K562 (cell line): ENCODE measurements at regions not wholly inside any gene's neighbourhood (a gene's known extent, or its start where the extent isn't known, plus 50 kb on each side); places are given as distances from the start of the nearest gene placed in this dataset.

Experiments
- CC2D1A ChIP-seq: fragments of 450-650 bp; IDR thresholded peaks from 2 replicates; pipeline ENCODE4 v1.6.1; 2017; ENCODE audit warnings: mild to moderate bottlenecking
- CREB1 ChIP-seq, 2 experiments: sonication (generic) in 1 of 2; formaldehyde crosslinking in 1 of 2; IDR thresholded peaks; 2 replicates each; pipeline versions ENCODE4 v1.6.1 to v1.8.0; 2012 to 2022; ENCODE audit warnings: inconsistent platforms in 1 of 2, mild to moderate bottlenecking in 1 of 2, missing genetic modification reagents in 1 of 2, moderate library complexity in 1 of 2
- CTCF ChIP-seq, 3 experiments: IDR thresholded peaks in 2 of 3; conservative IDR thresholded peaks in 1 of 3; 2 replicates each; pipeline ENCODE4 v1.5.1; 2011 to 2012; ENCODE audit warnings: low read length in 3 of 3, mild to moderate bottlenecking in 3 of 3, control low read depth in 2 of 3, improper control_type of control experiment in 1 of 3, inconsistent platforms in 1 of 3, low read depth in 1 of 3, mixed read lengths in 1 of 3, moderate library complexity in 1 of 3; ENCODE audit not compliant: insufficient read depth in 2 of 3
- EP300 ChIP-seq: IDR thresholded peaks from 2 replicates; pipeline ENCODE4 v1.6.1; 2012; ENCODE audit warnings: low read length, improper control_type of control experiment
- EZH2 ChIP-seq: IDR thresholded peaks from 2 replicates; pipeline ENCODE4 v1.6.1; 2012; ENCODE audit warnings: low read depth, mild to moderate bottlenecking, inconsistent platforms, low read length, borderline replicate concordance
- JUN ChIP-seq, 2 experiments: sonication (generic) in 1 of 2; formaldehyde crosslinking in 1 of 2; IDR thresholded peaks; 2 replicates each; pipeline versions ENCODE4 v1.6.1 to v1.8.0; 2012 to 2022; ENCODE audit warnings: borderline replicate concordance in 2 of 2, mild to moderate bottlenecking in 2 of 2, improper control_type of control experiment in 1 of 2, low read depth in 1 of 2, low read length in 1 of 2, missing genetic modification reagents in 1 of 2
- PCBP2 ChIP-seq: fragments of 200-400 bp; formaldehyde crosslinking; IDR thresholded peaks from 2 replicates; pipeline ENCODE4 v1.6.1; 2018; ENCODE audit warnings: low read length, low read depth, mild to moderate bottlenecking, moderate library complexity; ENCODE audit not compliant: poor library complexity, severe bottlenecking
- PML ChIP-seq: IDR thresholded peaks from 2 replicates; pipeline ENCODE4 v1.6.1; 2012; ENCODE audit warnings: low read length, inconsistent platforms
- SP2 ChIP-seq: IDR thresholded peaks from 2 replicates; pipeline ENCODE4 v1.6.1; 2011; ENCODE audit warnings: mild to moderate bottlenecking, low read depth, low read length, moderate library complexity; ENCODE audit not compliant: poor library complexity, severe bottlenecking; ENCODE audit errors: extremely low read depth
- TCF7 ChIP-seq: sonication (generic); IDR thresholded peaks from 2 replicates; pipeline ENCODE4 v1.6.1; 2016; ENCODE audit warnings: antibody characterized with exemption, borderline replicate concordance
- USF1 ChIP-seq: sonication (generic); formaldehyde crosslinking; IDR thresholded peaks from 2 replicates; pipeline ENCODE4 v1.9.0; 2022; ENCODE audit warnings: mild to moderate bottlenecking, missing genetic modification reagents
- ZBTB7A ChIP-seq: IDR thresholded peaks from 2 replicates; pipeline ENCODE4 v1.6.1; 2011; ENCODE audit warnings: low read depth, mild to moderate bottlenecking, low read length, moderate library complexity, borderline replicate concordance; ENCODE audit not compliant: control insufficient read depth
- ZNF133 ChIP-seq: fragments of 250-450 bp; sonication (Bioruptor Pico); IDR thresholded peaks from 2 replicates; pipeline ENCODE4 v1.4.0; 2020; ENCODE audit warnings: mild to moderate bottlenecking
- ZNF274 ChIP-seq: IDR thresholded peaks from 2 replicates; pipeline ENCODE4 v1.6.1; 2011; ENCODE audit warnings: low read depth, mild to moderate bottlenecking, low read length, moderate library complexity, borderline replicate concordance

GRCh38 chr7:113301983-113302382 lies 183.6 kb upstream of the SMIM30 start:
- TF ChIP-seq CTCF (IDR thresholded peaks at IDR 0.05 in 2 of 3, conservative IDR thresholded peaks at IDR 0.05 in 1 of 3; ENCODE audit: insufficient read depth in 2 of 3, low read depth in 1 of 3, low read length in 3 of 3) (no peak), ZNF274 (no peak), CC2D1A (no peak), EZH2 (no peak), JUN (IDR thresholded peaks at IDR 0.05; ENCODE audit: borderline replicate concordance, low read depth, low read length) (no peak), JUN (CRISPR knock-in tag; IDR thresholded peaks at IDR 0.05; ENCODE audit: borderline replicate concordance) (no peak), SP2 (no peak), ZNF133 (CRISPR knock-in tag) (no peak), PCBP2 (no peak), EP300 (no peak), ZBTB7A (no peak), PML (no peak), TCF7 (no peak), CREB1 (IDR thresholded peaks at IDR 0.05) (no peak), CREB1 (CRISPR knock-in tag; IDR thresholded peaks at IDR 0.05) (no peak), USF1 (CRISPR knock-in tag) (no peak)
